Endothelial cell of umbilical vein (primary cell): ENCODE measurements at regions not wholly inside any gene's neighbourhood (a gene's known extent, or its start where the extent isn't known, plus 50 kb on each side); places are given as distances from the start of the nearest gene placed in this dataset.

ENCODE experiments used
- BruUV-seq: library from RNA; stranded (reverse); fragments of 400-500 nt; replicated peaks from 2 replicates; lab custom pipeline; 2021; lab: Mats Ljungman, UMichigan
- CTCF ChIA-PET: fragments of 300-600, 350-600 bp; sonication (Branson Sonifier 250); formaldehyde crosslinking; loops from one replicate; lab custom pipeline; 2021; ENCODE audit warnings: antibody characterized with exemption, inconsistent platforms; lab: Charles Lee
- POLR2A ChIA-PET: fragments of 300-600, 350-600 bp; sonication (Branson Sonifier 250); formaldehyde crosslinking; loops from one replicate; lab custom pipeline; 2021; ENCODE audit warnings: antibody characterized with exemption, inconsistent platforms; lab: Charles Lee
- DNase-seq: peaks from one replicate; pipeline ENCODE4 v3.0.0-alpha.2; 2011; ENCODE audit warnings: low read depth, low spot score
- FAIRE-seq: peaks from 2 replicates; lab custom pipeline; 2011; peaks lifted over from hg19 to GRCh38; lab: Jason Lieb, UNC
- H2AFZ ChIP-seq: 2 replicates; pipeline ENCODE4 v1.6.0; 2012; ENCODE audit warnings: low read depth, low read length, control low read depth, inconsistent platforms
- H3K27ac ChIP-seq: 2 replicates; pipeline ENCODE4 v1.5.1; 2011; ENCODE audit warnings: low read depth, mild to moderate bottlenecking, control low read depth, low read length, moderate library complexity; ENCODE audit not compliant: insufficient read depth
- H3K27me3 ChIP-seq, 2 experiments: 2 replicates each; pipeline versions ENCODE4 v1.6.0 to v1.6.1; 2011; ENCODE audit warnings: low read length in 2 of 2, mixed read lengths in 1 of 2; ENCODE audit not compliant: control insufficient read depth in 2 of 2, insufficient read depth in 2 of 2
- H3K36me3 ChIP-seq, 2 experiments: 2 replicates in 1 of 2; 3 replicates in 1 of 2; pipeline ENCODE4 v1.5.1; 2011; ENCODE audit warnings: low read length in 2 of 2, mild to moderate bottlenecking in 1 of 2, moderate library complexity in 1 of 2; ENCODE audit not compliant: control insufficient read depth in 2 of 2, insufficient read depth in 2 of 2; ENCODE audit errors: extremely low read depth in 1 of 2
- H3K4me1 ChIP-seq: 3 replicates; pipeline ENCODE4 v1.5.1; 2011; ENCODE audit warnings: mild to moderate bottlenecking, low read length; ENCODE audit not compliant: control insufficient read depth, insufficient read depth; ENCODE audit errors: extremely low read depth
- H3K4me2 ChIP-seq: 2 replicates; pipeline ENCODE4 v1.6.1; 2011; ENCODE audit warnings: low read length, control low read depth, mixed read lengths; ENCODE audit not compliant: insufficient read depth
- H3K4me3 ChIP-seq, 3 experiments: fragments of 200-600 bp in 1 of 3; sonication (generic), shearing (Covaris generic) in 1 of 3; replicated peaks in 1 of 3; 2 replicates each; pipeline ENCODE4 v1.5.1; 2011 to 2016; ENCODE audit warnings: control low read depth in 3 of 3, low read length in 3 of 3, mild to moderate bottlenecking in 2 of 3, inconsistent platforms in 1 of 3, low read depth in 1 of 3, moderate library complexity in 1 of 3; ENCODE audit not compliant: insufficient read depth in 1 of 3
- H3K79me2 ChIP-seq: 2 replicates; pipeline ENCODE4 v1.6.0; 2012; ENCODE audit warnings: low read length, inconsistent platforms; ENCODE audit not compliant: control insufficient read depth, insufficient read depth
- H3K9ac ChIP-seq: replicated peaks from 2 replicates; pipeline ENCODE3; 2011; ENCODE audit warnings: low read length, control low read depth; ENCODE audit not compliant: insufficient read depth; ENCODE audit errors: extremely low read depth
- H3K9me1 ChIP-seq: replicated peaks from 3 replicates; pipeline ENCODE4 v1.6.0; 2011; ENCODE audit warnings: mild to moderate bottlenecking, low read length; ENCODE audit not compliant: control insufficient read depth, insufficient read depth; ENCODE audit errors: extremely low read depth
- H3K9me3 ChIP-seq: replicated peaks from 2 replicates; pipeline ENCODE4 v1.5.1; 2012; ENCODE audit warnings: low read length, inconsistent platforms; ENCODE audit not compliant: control insufficient read depth, insufficient read depth
- H4K20me1 ChIP-seq: replicated peaks from 2 replicates; pipeline ENCODE3; 2011; ENCODE audit warnings: mild to moderate bottlenecking, low read length; ENCODE audit not compliant: control insufficient read depth, insufficient read depth; ENCODE audit errors: extremely low read depth
- CTCF ChIP-seq, 2 donors: IDR thresholded peaks; 1 replicate in 1 of 2; 2 replicates in 1 of 2; pipeline ENCODE4 v1.5.1; 2011; ENCODE audit warnings: low read length in 2 of 2, mild to moderate bottlenecking in 2 of 2, moderate library complexity in 2 of 2, control low read depth in 1 of 2, inconsistent platforms in 1 of 2, low read depth in 1 of 2; ENCODE audit not compliant: insufficient read depth in 1 of 2; ENCODE audit errors: extremely low read depth in 1 of 2
- EZH2 ChIP-seq: IDR thresholded peaks from 2 replicates; pipeline ENCODE4 v1.6.1; 2012; ENCODE audit warnings: borderline replicate concordance, low read depth, mild to moderate bottlenecking, moderate library complexity, low read length, inconsistent platforms; ENCODE audit not compliant: severe bottlenecking
- FOS ChIP-seq: IDR thresholded peaks from 2 replicates; pipeline ENCODE4 v1.6.1; 2011; ENCODE audit warnings: mild to moderate bottlenecking, low read length, moderate library complexity, borderline replicate concordance; ENCODE audit not compliant: insufficient read depth
- GATA2 ChIP-seq: IDR thresholded peaks from 2 replicates; pipeline ENCODE4 v1.7.0; 2011; ENCODE audit warnings: low read depth, mild to moderate bottlenecking, moderate library complexity, mixed read lengths, low read length; ENCODE audit not compliant: insufficient read length, insufficient read depth
- JUN ChIP-seq: IDR thresholded peaks from 2 replicates; pipeline ENCODE4 v1.6.1; 2011; ENCODE audit warnings: borderline replicate concordance, low read depth; ENCODE audit not compliant: insufficient read length, insufficient read depth
- MYC ChIP-seq: IDR thresholded peaks from one replicate; pipeline ENCODE4 v1.6.1; 2011; ENCODE audit warnings: mild to moderate bottlenecking, low read depth, low read length
- POLR2A ChIP-seq: IDR thresholded peaks from 2 replicates; pipeline ENCODE4 v1.6.1; 2012; ENCODE audit warnings: low read depth, mild to moderate bottlenecking, control low read depth, low read length
- POLR2AphosphoS5 ChIP-seq: IDR thresholded peaks from 2 replicates; pipeline ENCODE4 v1.6.1; 2012; ENCODE audit warnings: low read depth, mild to moderate bottlenecking, control low read depth, low read length, moderate library complexity; ENCODE audit not compliant: insufficient read depth
- dilution Hi-C: fragments of 300-500 bp; cut with MboI; formaldehyde crosslinking; loops from one replicate; pipeline ENCODE4 v1.15.0; 2019; ENCODE audit warnings: low sequenced_read_pairs; ENCODE audit not compliant: extremely low pct_ligation_motif_present
- intact Hi-C: fragments of 100-400 bp; cut with micrococcal nuclease; formaldehyde crosslinking; loops from one replicate; pipeline ENCODE4 v1.10.0; 2022
- TF ChIP-seq, protein P1 (sequence below): IDR thresholded peaks from 2 replicates; pipeline ENCODE4 v1.6.1; 2011; ENCODE audit not compliant: insufficient read depth, insufficient read length

DNA sequence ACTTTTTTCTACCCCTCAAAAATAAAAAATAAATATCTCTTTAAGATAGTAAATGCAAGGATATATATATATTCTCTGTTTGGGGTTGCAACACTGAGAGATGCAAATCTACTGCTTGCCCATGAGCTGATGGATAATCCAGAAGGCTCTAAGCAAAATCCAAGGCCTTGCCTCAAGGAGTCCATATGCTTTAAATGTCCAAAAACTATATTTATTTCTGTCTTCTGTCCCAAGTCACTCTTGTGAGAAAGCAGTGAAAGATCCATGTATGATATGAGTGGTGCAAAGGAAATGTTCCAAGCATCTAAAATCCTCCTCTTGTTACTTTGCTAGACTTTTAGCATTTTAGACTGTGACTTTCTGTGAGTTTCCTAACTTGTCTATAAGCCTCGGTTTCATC is 92.9 kb upstream of the RNF152 start:
- Histone ChIP-seq H4K20me1 (no peaks in the 10 kb centered on the region), H3K4me2 (no peak overlapping the region), H2AFZ (no peak overlapping the region), H3K9ac (no peak overlapping the region), H3K27me3 (no peaks in the 10 kb centered on the region), H3K36me3 (no peaks in the 10 kb centered on the region), H3K4me1 (peaks cover 1% of the 10 kb centered on the region), H3K79me2 (no peaks in the 10 kb centered on the region), H3K4me3 (no peak overlapping the region), H3K27ac (no peak overlapping the region), H3K9me3 (no peaks in the 10 kb centered on the region), H3K9me1 (no peaks in the 10 kb centered on the region)
- TF ChIP-seq, protein P1, sequence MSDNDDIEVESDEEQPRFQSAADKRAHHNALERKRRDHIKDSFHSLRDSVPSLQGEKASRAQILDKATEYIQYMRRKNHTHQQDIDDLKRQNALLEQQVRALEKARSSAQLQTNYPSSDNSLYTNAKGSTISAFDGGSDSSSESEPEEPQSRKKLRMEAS = no peak
- no peak for TF ChIP-seq JUN
- TF ChIP-seq POLR2AphosphoS5 = no peak
- TF ChIP-seq POLR2A = no peak
- TF ChIP-seq FOS = no peak
- no peak for TF ChIP-seq MYC
- no peak for TF ChIP-seq GATA2
- TF ChIP-seq EZH2 = no peak
- ChIA-PET POLR2A (no interaction called here), CTCF (no interaction called here)
- intact Hi-C loops (no loop called here), dilution Hi-C loops (no loop called here)
- DNase-seq (no peak), FAIRE-seq (no peak)
- BruUV-seq = no TSS peak

DNA sequence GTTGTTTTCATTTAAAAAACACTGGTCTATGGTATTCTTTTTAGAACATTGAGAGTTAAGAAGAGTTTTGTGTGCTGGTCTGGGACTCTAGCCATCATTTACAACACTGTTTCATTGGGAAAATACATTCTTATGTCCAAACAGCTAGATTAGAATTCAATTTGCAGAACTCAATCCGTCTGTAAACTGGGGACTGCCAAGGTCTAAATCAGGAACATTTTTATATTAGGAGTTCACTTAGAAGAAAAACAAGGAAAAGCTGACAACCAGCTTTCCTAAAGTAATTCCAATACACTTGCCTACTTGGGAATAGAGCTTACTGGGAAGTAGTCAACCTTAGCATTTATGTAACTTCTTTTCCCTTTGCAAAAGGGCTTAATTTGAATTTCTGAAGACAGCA is 91.5 kb upstream of the RNF152 start:
- H3K27ac ChIP-seq = no peak overlapping the region
- dilution Hi-C loops = no loop called here
- no peak overlapping the region for H2AFZ ChIP-seq
- DNase-seq (no peak), FAIRE-seq (no peak)
- intact Hi-C loops = no loop called here
- no peaks in the 10 kb centered on the region for H3K79me2 ChIP-seq
- H3K36me3 ChIP-seq = no peaks in the 10 kb centered on the region
- no TSS peak for BruUV-seq
- POLR2A ChIA-PET = no interaction called here
- no peaks in the 10 kb centered on the region for H4K20me1 ChIP-seq
- H3K4me1 ChIP-seq = no peaks in the 10 kb centered on the region
- no peak overlapping the region for H3K9ac ChIP-seq
- no peaks in the 10 kb centered on the region for H3K9me1 ChIP-seq
- CTCF ChIA-PET = no interaction called here
- TF ChIP-seq GATA2 (no peak), EZH2 (no peak), MYC (no peak), JUN (no peak), CTCF (IDR thresholded peaks at IDR 0.05; ENCODE audit: extremely low read depth in 1 of 2, insufficient read depth in 1 of 2, low read depth in 1 of 2, low read length in 2 of 2) (no peak), FOS (no peak), POLR2A (no peak), POLR2AphosphoS5 (no peak)
- TF ChIP-seq, protein P1 = no peak
- H3K4me2 ChIP-seq = no peak overlapping the region
- no peaks in the 10 kb centered on the region for H3K27me3 ChIP-seq
- H3K9me3 ChIP-seq = no peaks in the 10 kb centered on the region
- H3K4me3 ChIP-seq = no peak overlapping the region
